Kasumi-1 (cell line): ENCODE measurements at regions not wholly inside any gene's neighbourhood (a gene's known extent, or its start where the extent isn't known, plus 50 kb on each side); places are given as distances from the start of the nearest gene placed in this dataset.
"Not testable (repeated sequence)": the region's sequence is repeated elsewhere in the genome, so short reads cannot be mapped to it uniquely, and the experiment has no call there.

ENCODE experiments used
- DNase-seq, 2 experiments: peaks; one replicate each; lab custom pipeline; 2025; lab: John Stamatoyannopoulos, UW

- no peak for DNase-seq
Measured at GRCh38 chr5:167415779-167416746, 875.4 kb upstream of the WWC1 start.

- no peak for DNase-seq
Measured at GRCh38 chr5:167417662-167418061, 873.8 kb upstream of the WWC1 start.

GRCh38 chr5:167425161-167425560 is 866.3 kb upstream of the WWC1 start:
- DNase-seq, result no peak

- DNase-seq, result no peak
Measured at GRCh38 chr5:167426501-167426900, 864.9 kb upstream of the WWC1 start.

GRCh38 chr5:167427641-167428040 is 863.8 kb upstream of the WWC1 start:
- DNase-seq, result not testable (repeated sequence)

- no peak for DNase-seq
Measured at GRCh38 chr5:167440846-167441245, 850.6 kb upstream of the WWC1 start.

GRCh38 chr5:167442922-167443321 is 848.5 kb upstream of the WWC1 start:
- no peak for DNase-seq

GRCh38 chr5:167447466-167448375 is 843.7 kb upstream of the WWC1 start:
- DNase-seq, result no peak

GRCh38 chr5:167448376-167448775 is 843.1 kb upstream of the WWC1 start:
- no peak for DNase-seq

- no peak for DNase-seq
Measured at GRCh38 chr5:167451076-167451475, 840.4 kb upstream of the WWC1 start.

GRCh38 chr5:167452136-167452535 is 839.3 kb upstream of the WWC1 start:
- DNase-seq, result no peak

GRCh38 chr5:167453246-167454030 is 838.0 kb upstream of the WWC1 start:
- DNase-seq, result no peak

GRCh38 chr5:167458412-167458811 is 833.0 kb upstream of the WWC1 start:
- no peak for DNase-seq

GRCh38 chr5:167460449-167461020 is 830.9 kb upstream of the WWC1 start:
- no peak for DNase-seq

GRCh38 chr5:167463939-167464338 is 827.5 kb upstream of the WWC1 start:
- DNase-seq, result no peak

GRCh38 chr5:167466992-167467391 is 824.5 kb upstream of the WWC1 start:
- no peak for DNase-seq

GRCh38 chr5:167472566-167473108 is 818.8 kb upstream of the WWC1 start:
- no peak for DNase-seq

- no peak for DNase-seq
Measured at GRCh38 chr5:167478188-167478587, 813.3 kb upstream of the WWC1 start.

GRCh38 chr5:167479779-167480178 is 811.7 kb upstream of the WWC1 start:
- DNase-seq, result no peak

GRCh38 chr5:167481345-167481744 is 810.1 kb upstream of the WWC1 start:
- no peak for DNase-seq

- DNase-seq, result no peak
Measured at GRCh38 chr5:167482555-167482954, 808.9 kb upstream of the WWC1 start.
